RWPE2 (cell line): ENCODE measurements at regions not wholly inside any gene's neighbourhood (a gene's known extent, or its start where the extent isn't known, plus 50 kb on each side); places are given as distances from the start of the nearest gene placed in this dataset.
"Not testable (repeated sequence)": the region's sequence is repeated elsewhere in the genome, so short reads cannot be mapped to it uniquely, and the experiment has no call there.

Experiments used
- ATAC-seq: fragments of 200-7000 bp; cut with Tn5 transposase; 3 replicates; pipeline ENCODE4 v1.9.1; 2021; ENCODE audit warnings: low read depth
- DNase-seq: peaks from one replicate; pipeline ENCODE4 v3.0.0-alpha.2; 2020; ENCODE audit warnings: low spot score
- H3K27ac ChIP-seq: fragments of 450-650 bp; 2 replicates; pipeline ENCODE4 v1.5.1; 2017; ENCODE audit warnings: mild to moderate bottlenecking; ENCODE audit not compliant: poor library complexity, severe bottlenecking
- H3K27me3 ChIP-seq: fragments of 250-450 bp; sonication (Bioruptor Pico); 2 replicates; pipeline ENCODE4 v1.5.1; 2021; ENCODE audit warnings: mild to moderate bottlenecking, moderate library complexity; ENCODE audit not compliant: insufficient read depth, poor library complexity, severe bottlenecking
- H3K36me3 ChIP-seq: fragments of 250-450 bp; sonication (Bioruptor Pico); 2 replicates; pipeline ENCODE4 v1.5.1; 2020; ENCODE audit warnings: low read depth, mild to moderate bottlenecking, moderate library complexity
- H3K4me1 ChIP-seq: fragments of 250-450 bp; sonication (Bioruptor Pico); 2 replicates; pipeline ENCODE4 v1.5.1; 2021; ENCODE audit warnings: mild to moderate bottlenecking, moderate library complexity; ENCODE audit not compliant: insufficient read depth, poor library complexity, severe bottlenecking
- H3K4me3 ChIP-seq: fragments of 250-450 bp; sonication (Bioruptor Pico); 2 replicates; pipeline ENCODE4 v1.5.1; 2021; ENCODE audit warnings: mild to moderate bottlenecking, moderate library complexity; ENCODE audit not compliant: severe bottlenecking
- H3K9me3 ChIP-seq: fragments of 250-450 bp; sonication (Bioruptor Pico); 2 replicates; pipeline ENCODE4 v1.5.1; 2021; ENCODE audit warnings: mild to moderate bottlenecking, moderate library complexity; ENCODE audit not compliant: severe bottlenecking
- TF ChIP-seq, protein P1 (sequence below): fragments of 450-650 bp; IDR thresholded peaks from one replicate; pipeline ENCODE4 v1.5.1; 2017; ENCODE audit warnings: mild to moderate bottlenecking, moderate library complexity; ENCODE audit not compliant: poor library complexity, severe bottlenecking

DNA sequence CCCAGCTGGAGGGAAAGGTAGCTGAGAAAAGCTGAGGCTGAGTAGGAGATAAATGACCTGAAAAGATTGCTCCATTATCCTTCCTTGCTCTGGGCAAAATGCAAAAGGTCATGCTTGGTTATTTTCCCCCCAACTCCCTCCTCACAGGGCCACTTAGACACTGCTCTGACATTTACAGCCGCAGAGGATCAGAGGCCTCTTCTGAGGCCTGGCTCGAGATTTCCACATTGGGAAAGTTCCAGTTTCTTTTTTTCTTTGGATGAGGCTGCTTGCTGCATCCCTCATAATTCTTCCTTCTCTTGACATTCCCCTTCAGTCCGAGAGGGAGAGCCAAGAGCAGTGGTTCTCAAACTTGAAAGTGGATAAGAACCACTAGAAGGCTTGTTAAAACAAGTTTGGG is 60.1 kb upstream of the HSPA9 start:
- H3K9me3 ChIP-seq, result no peaks in the 10 kb centered on the region
- no peak for DNase-seq

DNA sequence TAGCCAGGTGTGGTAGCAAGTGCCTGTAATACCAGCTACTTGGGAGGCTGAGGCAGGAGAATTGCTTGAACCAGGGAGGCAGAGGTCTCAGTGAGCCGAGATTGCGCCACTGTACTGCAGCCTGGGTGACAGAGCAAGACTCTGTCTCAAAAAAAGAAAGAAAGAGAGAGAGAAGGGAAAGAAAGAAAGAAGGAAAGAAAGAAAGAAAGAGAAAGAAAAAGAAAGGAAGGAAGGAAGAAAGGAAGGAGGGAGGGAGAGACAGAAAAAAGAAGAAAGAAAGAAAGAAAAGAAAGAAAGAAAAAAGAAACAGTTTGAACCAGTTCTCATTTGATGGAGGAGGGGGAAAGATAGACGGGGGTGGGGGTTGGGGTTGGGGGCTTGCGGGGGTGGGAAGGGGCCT is 59.6 kb upstream of the HSPA9 start:
- H3K27me3 ChIP-seq, DNase-seq, ATAC-seq, H3K4me3 ChIP-seq, H3K36me3 ChIP-seq, H3K27ac ChIP-seq, H3K9me3 ChIP-seq, H3K4me1 ChIP-seq: not testable (repeated sequence)

More for the DNA sequence above, 60.1 kb upstream of the HSPA9 start:
- Histone ChIP-seq H3K4me3 (no peak overlapping the region), H3K36me3 (no peaks in the 10 kb centered on the region), H3K27me3 (no peaks in the 10 kb centered on the region), H3K4me1 (no peaks in the 10 kb centered on the region), H3K27ac (no peak overlapping the region)
- ATAC-seq, result no peak
- TF ChIP-seq, protein P1, sequence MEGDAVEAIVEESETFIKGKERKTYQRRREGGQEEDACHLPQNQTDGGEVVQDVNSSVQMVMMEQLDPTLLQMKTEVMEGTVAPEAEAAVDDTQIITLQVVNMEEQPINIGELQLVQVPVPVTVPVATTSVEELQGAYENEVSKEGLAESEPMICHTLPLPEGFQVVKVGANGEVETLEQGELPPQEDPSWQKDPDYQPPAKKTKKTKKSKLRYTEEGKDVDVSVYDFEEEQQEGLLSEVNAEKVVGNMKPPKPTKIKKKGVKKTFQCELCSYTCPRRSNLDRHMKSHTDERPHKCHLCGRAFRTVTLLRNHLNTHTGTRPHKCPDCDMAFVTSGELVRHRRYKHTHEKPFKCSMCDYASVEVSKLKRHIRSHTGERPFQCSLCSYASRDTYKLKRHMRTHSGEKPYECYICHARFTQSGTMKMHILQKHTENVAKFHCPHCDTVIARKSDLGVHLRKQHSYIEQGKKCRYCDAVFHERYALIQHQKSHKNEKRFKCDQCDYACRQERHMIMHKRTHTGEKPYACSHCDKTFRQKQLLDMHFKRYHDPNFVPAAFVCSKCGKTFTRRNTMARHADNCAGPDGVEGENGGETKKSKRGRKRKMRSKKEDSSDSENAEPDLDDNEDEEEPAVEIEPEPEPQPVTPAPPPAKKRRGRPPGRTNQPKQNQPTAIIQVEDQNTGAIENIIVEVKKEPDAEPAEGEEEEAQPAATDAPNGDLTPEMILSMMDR, result no peak

DNA sequence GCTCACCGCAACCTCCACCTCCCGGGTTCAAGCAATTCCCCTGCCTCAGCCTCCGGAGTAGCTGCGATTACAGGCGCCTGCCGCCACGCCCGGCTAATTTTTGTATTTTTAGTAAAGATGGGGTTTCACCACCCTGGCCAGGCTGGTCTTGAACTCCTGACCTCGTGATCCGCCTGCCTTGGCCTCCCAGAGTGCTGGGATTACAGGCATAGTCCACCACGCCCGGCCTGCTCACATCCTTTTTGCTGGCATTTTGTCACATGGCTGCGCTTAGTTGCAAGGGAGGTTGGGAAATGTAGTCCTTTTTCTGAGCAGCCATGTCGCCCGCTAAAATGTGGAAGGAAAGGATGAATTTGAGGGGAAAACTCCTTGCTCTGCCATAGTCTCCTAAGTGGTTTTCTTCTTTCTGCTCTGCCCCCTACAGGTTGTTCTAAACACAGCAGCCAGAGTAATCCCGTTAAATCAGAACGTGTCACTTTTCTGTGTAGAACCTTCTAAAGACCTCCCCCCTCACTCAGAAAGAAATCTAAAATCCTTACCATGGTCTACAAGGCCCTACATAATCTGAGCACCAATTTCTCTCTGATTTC is 57.8 kb upstream of the HSPA9 start:
- H3K27ac ChIP-seq, result no peak overlapping the region
- no peaks in the 10 kb centered on the region for H3K9me3 ChIP-seq
- ATAC-seq, result 0 out of 3 replicates have a peak, but pooled peaks have one; percentile 33

DNA sequence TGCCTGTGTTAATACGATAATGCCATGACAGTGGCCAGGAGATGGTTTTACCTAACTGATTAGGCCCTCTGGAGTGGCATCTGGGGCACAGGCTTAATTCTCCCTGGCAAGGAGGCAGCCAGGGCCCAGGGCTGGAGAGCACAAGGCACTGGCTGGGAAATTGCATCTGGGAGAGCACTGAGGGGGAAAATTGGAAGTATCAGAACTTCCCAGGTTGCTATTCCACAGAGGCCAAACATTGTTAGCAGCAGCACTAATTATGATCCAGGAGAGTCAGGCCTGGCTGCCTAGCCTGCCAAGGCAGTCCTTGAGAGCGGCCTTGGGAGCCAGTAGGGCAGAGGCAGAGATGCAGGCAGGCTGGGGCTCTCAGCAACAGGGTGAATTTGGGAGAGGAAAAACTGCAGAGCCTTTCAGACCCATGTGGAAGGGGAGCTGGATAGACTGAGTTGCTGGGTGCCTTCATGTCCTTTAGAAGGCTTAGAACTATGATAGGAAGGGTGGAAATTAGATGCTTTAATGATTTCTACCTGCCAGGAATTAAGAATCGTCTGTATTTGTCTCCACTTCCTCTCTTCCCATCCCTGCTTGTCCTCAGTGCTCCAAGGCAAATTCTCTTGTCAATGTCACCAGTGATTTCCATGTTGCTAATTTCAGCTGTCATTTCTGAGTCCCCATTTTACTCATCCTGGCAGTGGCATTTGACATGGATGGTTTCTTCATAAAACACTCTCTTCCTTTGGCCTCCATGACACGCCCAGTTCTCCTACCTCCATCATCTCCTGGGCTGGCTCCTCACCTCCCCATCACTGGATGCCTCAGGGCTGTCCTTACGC is 56.1 kb upstream of the HSPA9 start:
- Histone ChIP-seq H3K9me3 (no peaks in the 10 kb centered on the region), H3K27ac (no peak overlapping the region), H3K4me3 (no peak overlapping the region), H3K4me1 (no peaks in the 10 kb centered on the region), H3K27me3 (no peaks in the 10 kb centered on the region), H3K36me3 (no peaks in the 10 kb centered on the region)
- ATAC-seq (0 out of 3 replicates have a peak, but pooled peaks have one; percentile 20), DNase-seq (no peak)
- TF ChIP-seq, protein P1, result no peak

More for the DNA sequence above, 57.8 kb upstream of the HSPA9 start:
- H3K36me3 ChIP-seq, result no peaks in the 10 kb centered on the region
- H3K4me3 ChIP-seq, result no peak overlapping the region
- H3K27me3 ChIP-seq, result no peaks in the 10 kb centered on the region
- TF ChIP-seq, protein P1, result peak; percentile 16
- no peaks in the 10 kb centered on the region for H3K4me1 ChIP-seq
- DNase-seq, result peak; percentile 37

DNA sequence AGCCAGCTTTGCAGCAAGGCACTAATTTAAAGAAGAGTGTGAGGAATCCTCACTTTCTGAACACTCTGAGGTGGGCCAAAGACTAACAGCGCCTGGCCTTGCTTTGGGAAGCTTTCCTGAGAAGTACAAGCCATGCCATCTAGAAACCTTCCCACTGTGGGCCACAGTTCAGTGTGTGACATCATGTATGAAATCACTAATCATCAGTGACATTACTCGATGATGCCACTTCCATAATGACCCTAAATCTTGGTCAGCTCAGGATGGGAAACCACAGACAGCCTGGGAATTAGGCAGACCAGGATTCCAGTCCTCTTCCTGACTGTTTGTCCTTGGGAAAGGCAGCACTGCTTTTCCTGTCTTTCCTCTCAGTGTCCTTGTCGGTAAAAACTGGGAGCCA is 54.2 kb upstream of the HSPA9 start:
- Histone ChIP-seq H3K9me3 (no peaks in the 10 kb centered on the region), H3K36me3 (no peaks in the 10 kb centered on the region), H3K27ac (no peak overlapping the region), H3K27me3 (no peaks in the 10 kb centered on the region), H3K4me1 (no peaks in the 10 kb centered on the region), H3K4me3 (no peak overlapping the region)
- TF ChIP-seq, protein P1, result no peak
- DNase-seq, result no peak
- ATAC-seq, result no peak
